ENCODE measurements at regions not wholly inside any gene's neighbourhood (a gene's known extent, or its start where the extent isn't known, plus 50 kb on each side); places are given as distances from the start of the nearest gene placed in this dataset.

- TF ChIP-seq POLR2AphosphoS5 (IDR thresholded peaks at IDR 0.05) (no peak), CTCF (IDR thresholded peaks at IDR 0.05 in 8 of 11, conservative IDR thresholded peaks at IDR 0.05 in 3 of 11) (no peak)
Observed at GRCh38 chr5:165055476-165055875, 1550.1 kb downstream of the MAT2B start.
